ENCODE measurements at regions not wholly inside any gene's neighbourhood (a gene's known extent, or its start where the extent isn't known, plus 50 kb on each side); places are given as distances from the start of the nearest gene placed in this dataset.
"Not testable (repeated sequence)": the region's sequence is repeated elsewhere in the genome, so short reads cannot be mapped to it uniquely, and the experiment has no call there.

- DNase-seq, result not testable (repeated sequence)
These were observed 115.6 kb upstream of the FABP2 start for GRCh38 chr4:119437515-119437914.

DNA sequence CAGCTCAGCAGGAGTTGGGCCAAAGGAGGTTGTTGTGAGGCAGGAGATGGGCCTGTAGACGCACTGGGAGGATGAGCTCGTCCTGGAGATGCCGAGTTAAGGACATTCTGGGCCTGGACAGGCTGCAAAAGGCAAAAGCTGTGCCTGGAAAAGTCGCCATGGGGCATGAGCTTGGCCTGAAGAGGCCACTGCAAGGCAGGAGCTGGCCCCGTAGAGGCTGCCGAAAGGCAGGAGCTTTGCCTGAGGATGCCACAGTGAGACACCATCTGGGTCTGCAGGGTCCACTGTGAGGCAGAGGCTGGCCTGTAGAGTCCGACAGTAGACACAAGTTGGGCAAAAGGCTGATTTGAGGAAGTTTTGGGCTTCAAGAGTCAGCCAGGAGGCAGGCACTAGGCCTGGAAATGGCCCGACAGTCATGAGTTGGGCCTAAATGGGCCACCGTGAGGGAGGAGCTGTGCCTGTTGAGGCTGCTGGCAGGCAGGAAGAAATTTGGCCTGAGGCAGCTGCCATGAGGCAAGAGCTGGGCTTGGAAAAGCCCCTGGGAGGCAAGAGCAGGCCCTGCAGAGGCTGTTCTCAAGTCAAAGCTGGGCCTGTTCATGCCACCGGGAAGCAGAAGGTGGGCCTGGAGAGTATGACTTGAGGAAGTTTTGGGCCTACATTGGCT, 86.8 kb upstream of the FABP2 start:
- DNase-seq, result not testable (repeated sequence)

- DNase-seq, result not testable (repeated sequence)
These were observed 85.0 kb upstream of the FABP2 start for GRCh38 chr4:119406721-119407460.

- DNase-seq, result not testable (repeated sequence)
These were observed 84.1 kb upstream of the FABP2 start for GRCh38 chr4:119406041-119406440.

DNA sequence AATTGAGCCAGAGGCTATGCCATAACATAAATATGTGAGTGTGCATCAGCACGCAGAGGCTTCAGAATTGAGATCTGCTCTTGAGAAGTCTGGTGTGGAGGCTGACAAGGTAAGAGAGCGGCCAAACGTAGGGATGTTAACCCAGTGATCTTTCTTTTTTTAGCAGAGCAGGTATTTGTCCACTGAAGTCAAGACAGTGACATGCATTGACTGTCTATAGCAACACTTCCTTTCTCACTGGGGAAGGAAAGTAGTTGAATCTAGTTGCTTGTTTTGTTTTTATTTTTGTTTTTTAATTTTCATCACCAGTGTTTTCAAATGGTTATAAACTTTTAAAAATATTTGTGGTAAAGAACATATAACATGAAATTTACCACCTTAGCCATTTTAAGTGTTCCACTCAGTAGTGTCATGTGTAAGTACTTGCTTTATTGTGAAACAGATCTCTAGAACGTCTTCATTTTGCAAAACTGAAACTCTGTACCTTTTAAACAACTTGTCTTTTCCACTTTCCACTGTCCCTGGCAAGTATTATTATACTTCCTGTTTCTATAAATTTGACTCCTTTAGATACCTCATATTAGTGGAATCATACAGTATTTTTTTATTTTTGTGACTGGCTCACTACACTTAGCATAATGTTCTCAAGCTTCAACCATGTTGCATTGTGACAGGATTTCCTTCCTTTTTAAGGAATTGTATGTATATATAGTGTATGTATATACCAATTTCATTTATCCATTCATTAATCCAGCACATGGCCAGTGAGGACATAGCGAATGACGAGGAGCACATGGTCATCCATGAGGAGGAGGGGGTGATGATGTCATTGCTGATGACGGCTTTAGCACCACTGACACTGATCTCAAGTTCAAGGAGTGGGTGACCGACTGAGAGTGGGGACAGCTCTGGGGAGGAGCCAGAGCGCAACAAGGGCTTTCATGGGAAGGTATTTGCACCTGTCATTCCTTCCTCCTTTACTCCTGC, 80.7 kb upstream of the FABP2 start:
- not testable (repeated sequence) for DNase-seq

DNA sequence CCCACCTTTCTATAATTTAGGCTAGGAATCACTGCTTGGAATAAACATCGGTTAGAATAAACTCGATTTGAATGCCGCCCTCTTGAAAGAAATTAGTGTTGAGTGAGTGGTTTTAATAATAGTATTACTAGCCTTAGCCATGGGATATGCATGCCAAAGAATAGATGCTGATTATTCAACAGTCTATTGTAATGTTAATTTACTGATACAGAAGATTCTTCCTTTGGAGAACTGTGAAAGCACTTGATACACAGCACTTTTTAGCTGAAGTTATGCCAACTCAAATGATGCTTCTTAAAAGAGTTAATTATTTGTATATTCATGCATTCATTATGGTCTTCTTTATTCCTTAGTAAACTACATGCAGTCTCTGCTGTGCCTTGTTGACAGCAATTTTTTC, 73.8 kb upstream of the FABP2 start:
- DNase-seq, result not testable (repeated sequence)

DNA sequence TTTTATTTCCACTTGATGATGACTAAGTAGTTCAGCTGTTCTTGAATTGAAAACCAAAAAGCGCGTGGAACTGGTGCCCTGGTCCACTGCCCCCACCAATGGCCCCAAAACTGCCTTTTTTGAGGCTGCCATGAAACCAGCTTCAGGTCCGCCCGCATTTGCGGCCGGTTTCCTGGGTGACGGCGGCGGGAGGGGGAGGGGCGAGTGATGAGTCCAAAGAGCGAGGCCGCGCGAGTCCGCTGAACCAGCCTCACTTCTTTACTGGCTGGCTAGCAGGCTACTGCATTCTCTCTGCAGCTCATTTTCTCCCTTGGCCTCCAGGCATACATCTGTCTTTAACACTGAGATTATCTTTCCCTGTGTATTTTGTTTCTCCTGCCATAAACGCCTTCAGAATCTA, 72.9 kb upstream of the FABP2 start:
- DNase-seq, result no peak

DNA sequence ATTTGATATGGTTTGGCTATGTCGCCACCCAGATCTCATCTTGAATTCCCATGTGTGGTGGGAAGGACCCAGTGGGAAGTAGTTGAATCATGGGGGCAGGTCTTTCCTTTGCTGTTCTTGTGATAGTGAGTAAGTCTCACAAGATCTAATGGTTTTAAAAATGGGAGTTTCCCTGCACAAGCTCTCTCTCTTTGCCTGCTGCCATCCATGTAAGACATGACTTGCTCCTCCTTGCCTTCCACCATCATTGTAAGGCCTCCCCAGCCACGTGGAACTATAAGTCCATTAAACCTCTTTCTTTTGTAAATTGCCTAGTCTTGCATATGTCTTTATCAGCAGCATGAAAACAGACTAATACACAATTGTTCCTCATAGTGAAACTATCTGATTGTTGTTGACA, 66.9 kb upstream of the FABP2 start:
- DNase-seq, result not testable (repeated sequence)

DNA sequence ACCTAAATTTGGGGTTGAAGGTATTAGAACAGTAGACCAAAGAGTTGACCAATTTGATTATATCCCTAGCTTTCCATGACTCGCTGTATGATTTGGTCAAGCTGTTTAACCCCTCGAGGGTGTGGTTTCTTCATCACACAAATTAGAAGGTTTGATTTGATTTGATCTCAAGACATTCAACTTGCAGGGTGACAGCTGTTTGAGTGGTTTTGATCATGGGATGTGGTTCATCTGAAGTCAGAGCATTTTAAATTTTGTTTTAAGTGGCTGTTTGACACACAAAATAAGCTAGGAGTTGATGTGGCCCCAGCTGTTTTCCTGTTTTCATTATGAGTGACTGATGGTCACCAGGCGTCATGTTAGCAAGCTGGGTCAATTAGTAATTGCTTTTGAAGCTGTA, 52.7 kb upstream of the FABP2 start:
- peak; percentile 7 for DNase-seq

- not testable (repeated sequence) for DNase-seq
These were observed 50.6 kb upstream of the FABP2 start for GRCh38 chr4:119372316-119373062.

Measured in activated gamma-delta T cell treated with Interleukin-2 at 50 U/mL for 16 hours (primary cell).